ENCODE measurements at regions not wholly inside any gene's neighbourhood (a gene's known extent, or its start where the extent isn't known, plus 50 kb on each side); places are given as distances from the start of the nearest gene placed in this dataset.

DNA sequence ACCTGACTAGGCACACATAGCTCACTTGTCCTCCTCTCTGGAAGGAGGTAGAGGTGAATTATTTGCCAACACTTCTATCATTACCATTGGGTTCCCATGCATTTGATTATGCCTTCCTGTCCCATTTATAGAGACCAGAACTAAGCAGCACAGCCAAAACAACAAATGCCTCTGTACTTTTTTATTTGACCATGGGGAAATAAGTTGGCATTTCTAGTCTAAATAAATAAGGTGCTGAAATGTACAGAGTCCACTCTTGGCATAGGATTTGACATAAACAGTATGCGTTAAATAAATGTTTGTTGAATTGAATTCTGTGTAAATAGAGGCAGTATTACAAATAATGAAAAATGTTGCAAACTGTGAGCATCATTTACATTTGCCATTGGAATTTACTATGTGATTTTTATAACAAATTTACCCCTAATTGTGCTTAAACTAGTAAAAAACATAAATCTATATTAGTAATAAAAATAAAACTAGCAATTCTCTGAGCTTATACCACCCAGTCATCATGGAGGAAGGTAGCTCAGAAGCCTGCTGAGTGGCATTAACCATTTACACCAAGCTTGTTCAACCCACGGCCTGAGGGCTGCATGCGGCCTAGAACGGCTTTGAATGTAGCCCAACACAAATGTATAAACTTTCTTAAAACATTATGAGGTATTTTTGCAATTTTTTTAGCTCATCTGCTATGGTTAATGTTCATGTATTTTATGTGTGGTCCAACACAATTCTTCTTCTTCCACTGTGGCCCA, 367.8 kb downstream of the FIGN start:
- DNase-seq = no peak

DNA sequence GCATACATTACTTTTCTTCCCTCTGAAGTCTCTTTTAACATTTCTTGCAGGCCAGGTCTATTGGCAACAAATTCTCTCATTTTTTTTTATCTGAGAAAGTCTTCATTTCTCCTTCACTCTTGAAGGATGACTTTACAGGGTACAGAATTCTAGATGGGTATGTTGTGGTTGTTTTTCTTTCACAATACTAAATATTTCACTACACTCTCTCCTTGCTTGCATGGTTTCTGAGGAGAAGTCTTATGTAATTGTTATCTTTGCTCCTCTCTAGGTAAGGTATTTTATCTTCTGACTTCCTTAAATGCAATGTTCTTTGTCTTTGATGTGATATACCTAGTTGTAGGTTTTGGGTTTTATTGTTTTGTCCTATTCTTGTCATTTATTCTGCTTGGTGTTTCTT, 371.1 kb downstream of the FIGN start:
- DNase-seq = no peak

DNA sequence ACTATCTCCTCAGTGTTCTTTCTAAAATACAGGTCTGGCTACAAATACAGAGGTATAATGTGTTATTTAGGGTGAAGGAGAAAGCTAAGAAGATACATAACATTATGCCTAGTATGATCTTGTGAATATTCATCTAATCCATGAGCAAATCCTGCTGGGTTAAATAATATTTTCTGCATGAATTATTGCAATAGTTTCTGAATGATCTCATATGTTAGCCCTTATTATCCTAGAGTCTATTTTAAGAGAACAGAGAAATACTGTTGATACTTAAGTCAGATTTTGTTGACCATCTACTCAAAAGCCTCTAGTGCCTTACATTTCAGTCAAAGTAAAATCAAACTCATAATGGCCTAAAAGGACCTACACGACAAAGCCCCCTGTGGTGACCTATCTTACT, 382.3 kb downstream of the FIGN start:
- no peak for DNase-seq

DNA sequence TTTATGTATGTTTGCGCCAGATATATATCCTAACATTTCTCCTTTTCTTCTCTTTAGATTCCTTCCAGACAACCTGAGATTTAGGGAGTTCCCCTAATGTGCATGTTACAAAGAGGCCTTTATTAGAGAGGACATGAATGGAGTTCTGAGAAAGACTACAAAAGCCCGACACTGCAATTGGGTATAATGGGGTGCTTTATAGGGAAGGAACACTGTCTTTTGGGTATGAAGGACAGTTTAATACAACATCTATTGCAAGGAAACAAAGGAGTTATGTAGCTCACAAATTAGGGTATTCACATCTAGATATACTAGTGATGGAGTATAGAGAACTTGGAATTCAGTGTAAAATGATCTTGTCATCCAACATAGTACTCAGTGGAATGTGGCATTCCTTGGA, 383.8 kb downstream of the FIGN start:
- no peak for DNase-seq

DNA sequence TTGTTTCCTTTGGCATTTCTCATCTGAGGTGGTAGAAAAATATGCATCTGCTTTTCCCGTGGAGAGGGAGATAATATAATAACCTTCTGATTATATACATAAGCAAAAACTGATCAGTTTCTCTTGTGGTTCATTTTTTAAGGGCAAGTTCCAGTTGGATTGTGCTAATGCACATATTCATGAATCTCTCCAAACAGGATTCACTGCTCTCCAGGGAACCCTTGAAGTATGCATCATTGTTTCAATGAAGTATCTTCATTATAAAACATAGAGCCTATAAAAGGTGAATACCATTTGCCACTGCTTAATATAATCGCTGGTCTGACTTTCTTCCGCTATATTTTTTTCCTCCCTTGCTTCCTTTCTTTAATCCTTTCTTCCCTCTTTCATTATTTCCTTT, 384.7 kb downstream of the FIGN start:
- DNase-seq = no peak

DNA sequence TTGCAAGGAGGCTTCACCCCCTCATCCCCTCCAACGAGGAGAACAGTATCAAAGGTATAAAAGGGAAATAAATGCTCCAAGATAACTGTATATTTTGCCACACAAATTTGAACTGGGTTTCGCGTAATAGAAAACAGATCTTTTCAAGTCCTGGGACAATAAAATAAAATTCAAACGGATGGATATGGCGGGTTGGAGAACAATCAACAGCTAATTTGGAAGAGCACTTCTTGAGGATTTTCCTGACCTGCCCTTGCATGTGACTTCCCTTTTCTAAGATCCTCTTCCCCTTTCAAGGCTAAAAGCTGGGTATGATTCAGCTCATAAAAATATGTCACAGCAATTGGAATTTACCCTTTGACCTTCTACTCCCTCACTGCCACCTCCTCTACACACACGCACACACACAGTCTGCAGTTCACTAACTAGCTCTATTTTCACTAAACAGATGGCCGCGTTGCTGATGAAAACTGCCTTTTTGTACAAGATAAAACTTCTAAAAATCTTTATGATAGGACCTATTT, 386.9 kb downstream of the FIGN start:
- no peak for DNase-seq

DNA sequence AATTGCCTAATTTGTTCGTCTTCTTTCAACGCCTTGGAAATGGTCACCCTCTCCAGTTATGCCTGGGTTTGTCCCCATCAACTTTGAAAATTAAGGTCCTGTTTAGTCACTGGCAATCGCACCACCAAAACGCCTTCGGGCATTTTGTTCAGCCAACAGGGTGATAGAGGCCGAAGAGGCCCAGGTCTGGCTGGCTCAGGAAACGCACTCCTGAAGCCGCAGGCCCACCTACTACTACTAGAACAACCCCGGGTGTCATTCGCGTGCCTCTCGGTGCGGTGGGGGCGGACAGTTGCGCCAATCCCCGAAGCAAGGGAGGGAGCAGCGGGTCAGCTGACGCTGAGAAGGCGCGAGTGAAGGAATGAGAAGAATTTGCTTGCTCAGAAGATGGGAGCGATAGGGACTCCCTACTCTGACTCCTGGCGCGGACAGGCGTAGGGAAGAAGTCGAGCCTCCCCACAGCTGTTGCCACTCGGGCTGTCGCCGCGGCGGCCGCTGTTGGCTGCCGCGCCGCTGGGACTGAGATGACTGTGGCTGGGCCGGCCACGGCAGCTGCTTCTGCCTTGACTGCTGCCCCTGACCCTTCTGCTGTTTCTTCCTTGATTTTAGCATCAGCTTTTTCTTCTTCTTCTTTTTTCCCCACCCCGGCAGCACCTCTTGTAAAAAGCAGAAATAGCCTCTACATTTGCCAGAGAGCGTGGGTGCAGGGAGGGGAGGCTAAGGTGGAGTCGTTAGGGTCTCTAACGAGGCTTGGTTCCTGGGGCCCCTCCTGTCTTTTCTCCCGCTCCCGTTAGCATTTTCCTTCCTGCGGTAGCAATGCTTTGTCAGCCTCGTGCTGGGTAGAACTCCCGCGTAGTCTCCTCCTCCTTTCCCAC, 387.6 kb downstream of the FIGN start:
- DNase-seq = no peak

DNA sequence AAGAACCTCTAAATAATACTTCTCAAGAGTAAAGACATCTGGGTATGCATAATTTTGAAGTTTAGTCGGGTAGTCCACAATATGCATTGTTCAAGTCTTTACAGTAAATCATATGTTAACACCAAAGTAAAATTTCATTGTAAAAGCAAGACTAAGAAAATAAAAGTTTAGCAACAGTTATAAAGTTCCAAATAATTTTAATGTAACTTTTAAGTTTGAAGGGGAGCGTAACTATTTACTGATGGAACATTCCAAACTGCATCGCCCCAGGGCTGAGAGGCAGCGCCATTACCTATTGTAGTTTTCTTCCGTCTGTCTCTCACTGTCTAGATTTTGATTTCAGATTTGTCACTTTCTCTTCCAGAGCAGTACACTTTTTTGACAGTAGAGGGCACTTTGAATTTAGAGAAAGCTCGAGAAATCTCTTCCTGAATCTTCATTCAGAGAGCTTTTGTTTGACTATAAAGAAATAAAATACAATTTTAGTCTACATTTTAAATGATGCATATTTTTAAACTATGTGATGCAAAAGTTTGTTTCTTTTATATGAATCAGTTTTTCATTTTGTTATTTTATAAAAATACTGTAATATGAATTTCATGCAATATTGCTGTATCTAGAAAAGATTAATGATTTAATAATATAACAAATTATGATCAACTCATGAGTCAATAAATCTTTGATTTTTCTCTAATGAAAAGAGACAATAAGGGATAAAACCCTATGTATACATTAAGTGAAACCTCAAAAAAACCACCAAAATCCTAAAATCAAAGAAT, 389.8 kb downstream of the FIGN start:
- peak in 1 of 5 experiments; percentile 42 for DNase-seq

DNA sequence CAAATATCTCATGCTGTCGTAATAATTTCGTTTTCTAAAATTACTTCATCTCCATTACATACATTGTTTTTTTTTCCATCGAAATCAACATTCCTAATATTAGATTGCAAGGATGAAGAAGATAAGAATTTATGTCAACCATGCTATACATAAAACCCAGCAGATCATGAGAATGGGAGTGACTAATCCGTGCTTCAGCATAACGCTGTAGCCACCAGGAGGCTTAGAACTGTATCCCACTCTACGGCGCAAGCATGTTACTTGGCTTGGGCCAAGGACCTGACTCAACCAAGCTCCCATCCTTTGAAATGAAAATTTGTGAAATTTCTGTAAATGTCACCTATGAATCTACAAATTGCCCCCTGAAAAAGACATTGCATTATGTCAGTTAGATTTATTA, 392.5 kb downstream of the FIGN start:
- DNase-seq = no peak

DNA sequence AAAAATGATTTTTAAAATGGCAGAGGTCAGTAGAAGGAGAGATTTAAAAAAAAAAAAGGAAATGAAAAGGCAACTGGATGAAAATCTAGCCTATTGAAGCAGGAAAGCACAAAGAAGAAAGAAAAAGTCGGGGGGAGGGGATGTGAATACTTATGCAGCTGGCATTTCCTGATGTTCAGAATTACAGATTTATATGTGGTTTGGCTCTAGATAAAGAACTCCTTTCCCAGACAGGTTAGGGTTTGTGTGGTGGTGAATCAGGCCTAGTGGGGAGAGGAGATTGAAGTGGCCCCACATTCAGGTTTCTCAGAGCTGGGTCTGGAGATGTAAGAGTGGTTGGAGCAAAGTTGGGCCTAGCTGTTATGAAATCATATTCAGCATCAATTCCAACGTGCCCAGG, 394.4 kb downstream of the FIGN start:
- no peak for DNase-seq

DNA sequence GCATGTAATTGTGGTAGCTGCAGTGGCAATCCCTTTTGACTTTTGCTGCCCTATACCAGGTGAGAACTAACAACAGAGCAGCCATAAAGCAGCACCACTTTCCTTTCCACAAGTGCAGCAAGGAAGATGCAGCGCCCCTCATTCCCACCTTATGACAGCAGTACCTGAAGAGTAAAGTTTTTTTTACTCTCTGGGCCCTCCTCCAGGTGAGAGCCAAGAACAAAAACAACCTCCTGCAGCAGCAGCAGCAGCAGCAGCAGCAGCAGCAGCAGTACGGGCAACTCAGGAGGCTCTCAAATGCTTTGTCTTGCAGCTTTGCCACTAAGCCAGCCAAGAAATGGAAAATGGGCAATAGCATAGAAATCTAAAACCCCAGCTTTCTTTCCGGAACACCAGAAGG, 397.5 kb downstream of the FIGN start:
- DNase-seq = no peak

DNA sequence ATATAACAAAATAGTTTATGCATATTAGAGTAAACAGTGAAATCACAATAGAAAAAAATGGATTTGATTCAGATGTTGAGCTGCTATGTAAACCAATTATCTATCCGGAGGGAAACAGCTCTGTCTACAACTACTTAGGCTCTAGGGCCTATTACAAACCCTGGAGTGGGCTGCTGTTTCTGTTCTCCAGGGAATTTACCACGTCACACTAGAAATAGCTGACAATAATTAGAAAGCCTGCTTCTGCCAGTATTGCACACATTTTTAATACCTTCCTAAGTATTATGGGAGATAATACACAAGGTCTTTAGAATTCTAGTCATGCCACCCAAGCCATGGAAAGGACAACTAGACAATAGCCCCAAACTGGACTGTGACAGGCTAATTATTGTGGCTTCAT, 411.1 kb downstream of the FIGN start:
- DNase-seq = no peak

DNA sequence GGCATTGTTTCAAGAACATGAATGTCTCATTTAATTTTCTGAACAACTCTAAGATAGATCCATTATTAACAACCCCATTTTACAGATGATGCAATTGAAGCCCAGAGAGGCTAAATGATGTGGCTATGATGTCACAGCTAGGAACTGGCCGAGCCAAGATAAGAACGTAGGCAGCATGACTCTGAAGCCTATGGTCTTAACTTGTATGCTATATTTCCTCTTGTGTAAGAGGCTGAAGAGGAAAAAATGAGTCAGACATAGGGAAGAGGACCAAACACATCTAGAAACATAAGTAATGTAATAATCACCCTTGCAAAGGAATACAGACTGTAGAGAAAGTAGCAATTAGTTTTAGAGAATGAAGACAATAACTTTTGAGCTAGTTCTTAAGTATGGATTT, 416.8 kb downstream of the FIGN start:
- DNase-seq = no peak

DNA sequence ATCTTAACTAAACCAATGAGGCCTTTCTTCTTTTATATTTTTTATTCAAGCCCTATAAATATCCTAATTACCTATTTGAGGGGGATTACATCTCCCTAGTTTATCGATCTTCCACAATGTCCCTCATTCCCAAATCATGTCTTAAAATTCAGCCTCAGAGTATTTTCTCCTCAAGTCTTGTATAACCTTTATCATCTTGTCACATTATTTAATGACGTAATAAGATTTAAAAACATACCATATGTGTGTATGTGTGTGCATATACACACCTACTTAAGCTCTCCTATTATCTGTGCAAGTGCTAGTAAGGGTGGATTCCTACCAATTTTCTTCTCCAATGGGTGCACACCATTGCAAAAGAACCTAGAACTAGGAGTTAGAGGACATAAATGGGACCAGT, 421.1 kb downstream of the FIGN start:
- no peak for DNase-seq

DNA sequence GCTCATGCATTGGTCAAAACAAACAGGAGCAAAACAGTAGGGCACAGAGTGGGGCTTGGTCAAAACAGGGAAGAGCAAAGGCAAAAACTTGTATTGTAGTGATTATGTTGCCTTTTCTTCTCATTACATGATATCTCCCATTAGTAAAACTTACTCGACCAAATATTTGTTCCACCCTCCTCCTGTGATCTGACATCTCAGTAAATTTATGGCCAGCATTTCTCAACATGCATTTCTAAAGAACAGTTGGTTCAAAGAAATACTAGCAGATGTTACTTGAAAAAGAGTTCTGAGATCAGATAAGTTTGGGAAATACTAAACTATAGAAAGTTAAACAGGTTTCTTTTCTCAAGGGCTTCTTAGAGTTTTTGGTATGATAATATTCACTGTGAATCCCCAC, 423.1 kb downstream of the FIGN start:
- DNase-seq = no peak

DNA sequence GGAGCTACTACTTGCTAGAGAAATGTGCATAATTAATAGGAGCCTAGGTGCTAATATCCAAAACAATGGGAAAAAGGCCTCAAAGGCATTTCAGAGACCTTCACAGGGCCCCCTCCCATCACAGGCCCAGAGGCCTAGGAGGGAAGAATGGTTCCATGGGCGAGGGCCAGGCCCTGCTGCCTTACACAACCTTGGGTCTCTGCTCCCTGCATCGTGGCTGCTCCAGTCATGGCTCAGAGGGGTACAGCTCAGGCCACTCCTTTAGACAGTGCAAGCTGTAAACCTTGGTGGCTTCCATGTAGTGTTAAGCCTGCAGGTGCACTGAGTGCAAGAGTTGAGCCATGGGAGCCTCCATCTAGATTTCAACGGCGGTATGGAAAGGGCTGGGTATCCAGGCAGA, 429.2 kb downstream of the FIGN start:
- no peak for DNase-seq

DNA sequence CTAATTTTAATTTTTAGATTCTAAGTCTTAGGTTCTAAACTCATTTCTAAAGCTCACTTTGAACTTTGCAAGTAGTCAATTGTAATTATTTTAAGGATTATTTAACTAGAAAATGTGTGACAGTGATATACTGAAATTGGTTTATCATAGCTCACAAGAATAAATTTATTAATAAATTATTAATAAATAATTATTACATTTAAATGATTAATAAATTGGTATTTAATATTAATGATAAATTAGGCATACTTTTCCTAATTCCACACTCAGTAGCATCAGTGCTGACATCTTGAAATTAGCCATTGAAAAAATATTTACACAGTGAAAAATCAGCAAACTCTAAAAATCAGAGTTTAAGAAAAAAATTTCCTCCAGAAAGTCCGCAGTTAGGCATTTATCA, 433.7 kb downstream of the FIGN start:
- no peak for DNase-seq

DNA sequence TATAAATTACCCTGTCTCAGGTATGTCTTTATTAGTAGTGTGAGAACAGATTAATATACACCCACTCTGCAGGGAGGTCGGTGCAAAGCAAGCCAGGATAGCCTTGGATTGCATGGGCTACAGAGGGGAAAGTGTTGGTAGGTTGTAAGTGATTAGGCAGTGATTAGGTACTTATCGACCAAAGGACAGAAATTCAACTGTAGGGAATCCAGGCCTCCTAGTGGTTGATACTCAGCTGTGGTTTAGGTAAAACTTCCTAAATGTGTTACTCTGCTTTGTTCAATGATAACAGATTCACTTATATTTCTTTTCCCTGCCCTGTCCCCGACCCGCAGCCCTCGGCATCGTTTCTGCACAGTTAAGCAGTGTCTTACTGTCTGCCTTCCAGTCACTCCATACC, 444.0 kb downstream of the FIGN start:
- no peak for DNase-seq

DNA sequence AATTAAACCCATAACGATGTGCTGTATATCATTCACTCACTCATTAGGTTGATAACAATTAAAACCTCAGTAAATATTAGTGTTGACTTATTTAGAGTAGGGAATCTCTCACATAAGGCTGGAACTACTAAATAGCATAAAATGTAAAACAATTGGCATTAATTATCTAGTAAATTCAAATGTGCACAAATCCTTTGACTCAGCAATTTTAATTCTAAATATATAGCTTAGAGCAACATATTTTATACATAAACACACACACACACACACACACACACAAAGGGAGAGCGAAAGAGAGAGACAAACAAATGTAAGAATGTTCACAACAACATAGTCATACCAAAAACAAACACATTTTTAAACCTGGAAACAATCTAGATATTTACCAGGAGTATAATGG, 443.1 kb upstream of the KCNH7 start:
- DNase-seq = no peak

DNA sequence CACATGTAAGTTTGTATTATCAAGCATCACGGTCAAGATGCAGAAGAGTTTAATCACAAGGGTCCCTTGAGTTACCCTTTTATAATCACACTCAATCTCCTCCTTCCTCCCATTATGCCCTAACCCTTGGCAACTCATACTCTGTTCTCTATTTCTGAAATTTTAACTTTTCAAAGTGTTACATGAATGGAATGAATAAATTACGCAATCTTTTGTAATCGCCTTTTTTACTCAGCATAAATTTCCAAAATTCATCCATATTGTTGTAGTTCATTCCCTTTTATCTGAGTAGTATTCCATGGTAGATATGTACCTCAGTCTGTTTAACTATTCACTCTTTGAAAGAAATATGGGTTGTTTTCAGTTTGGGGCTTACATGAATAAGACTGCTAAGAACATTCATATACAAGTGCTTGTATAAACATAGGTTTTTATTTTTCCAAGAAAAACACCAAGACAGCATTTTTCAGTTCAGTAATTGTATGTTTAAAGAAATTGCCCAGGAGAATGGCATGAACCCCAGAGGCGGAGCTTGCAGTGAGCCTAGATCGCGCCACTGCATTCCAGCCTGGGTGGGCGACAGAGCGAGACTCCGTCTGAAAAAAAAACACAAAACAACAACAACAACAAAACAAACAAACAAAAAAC, 430.9 kb upstream of the KCNH7 start:
- no peak for DNase-seq

DNA sequence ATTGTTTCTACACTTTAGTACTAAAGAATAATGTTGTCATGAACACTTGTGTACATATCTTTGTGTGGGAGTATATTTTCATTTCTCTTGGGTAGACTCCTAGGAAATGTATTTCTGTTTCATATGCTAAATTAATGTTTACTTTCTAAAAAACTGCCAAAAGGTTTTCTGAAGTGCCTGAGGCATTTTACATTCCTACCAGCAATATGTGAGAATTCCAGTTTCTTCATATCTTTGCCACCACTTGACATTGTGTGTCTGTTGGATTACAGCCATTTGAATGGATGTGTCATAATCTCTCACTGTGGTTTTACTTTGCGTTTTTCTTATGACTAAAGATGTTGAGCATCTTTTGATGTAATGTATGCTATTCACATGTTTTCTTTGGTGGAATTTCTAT, 428.2 kb upstream of the KCNH7 start:
- DNase-seq = no peak

DNA sequence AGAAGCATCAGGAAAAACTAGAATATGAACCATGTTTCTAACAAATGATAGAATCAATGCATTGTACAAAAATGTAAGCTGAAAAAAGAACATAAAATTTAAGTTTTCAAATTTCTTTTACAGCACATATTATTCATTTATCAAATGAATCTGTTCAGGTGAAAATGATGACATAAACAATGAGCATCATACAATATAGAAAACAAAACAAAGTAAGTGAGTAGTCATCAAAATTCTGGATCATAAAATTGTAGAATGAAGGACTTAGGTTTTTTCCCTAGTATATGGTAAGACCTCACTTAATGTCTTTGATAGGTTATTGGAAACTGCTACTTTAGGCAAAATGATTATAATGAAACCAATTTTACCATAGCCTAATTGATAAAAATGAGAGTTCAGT, 427.0 kb upstream of the KCNH7 start:
- DNase-seq = no peak

DNA sequence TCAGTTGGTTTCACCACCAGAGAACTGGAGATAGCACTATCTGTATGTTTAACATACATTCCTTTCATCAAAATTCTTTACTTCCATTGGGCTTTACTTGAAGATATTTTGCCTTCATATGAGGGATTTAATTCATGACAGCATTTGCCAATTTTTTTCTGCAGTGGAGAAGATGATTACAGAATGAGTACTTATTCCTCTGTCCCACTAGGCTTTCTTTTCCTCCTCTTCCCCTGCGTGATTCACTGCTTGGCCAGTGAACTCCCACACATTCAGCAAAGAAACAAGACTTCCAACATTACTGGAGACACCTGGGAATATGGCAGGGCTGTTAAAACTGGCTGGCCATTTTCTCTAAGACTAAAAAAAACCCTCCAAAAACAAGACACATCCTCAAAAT, 425.8 kb upstream of the KCNH7 start:
- DNase-seq = no peak

Measured in T-helper 2 cell (primary cell).